ENCODE measurements at regions not wholly inside any gene's neighbourhood (a gene's known extent, or its start where the extent isn't known, plus 50 kb on each side); places are given as distances from the start of the nearest gene placed in this dataset.

- Histone ChIP-seq H3K4me3 (ENCODE audit: low read length) (no peak overlapping the region), H3K4me1 (ENCODE audit: control insufficient read depth, insufficient read depth, low read length) (peaks cover 7% of the 10 kb centered on the region), H3K27me3 (replicated peaks; ENCODE audit: control insufficient read depth, insufficient read depth, low read length) (peaks cover 30% of the 10 kb centered on the region), H3K9ac (ENCODE audit: low read length) (no peak overlapping the region), H3K9me3 (ENCODE audit: control insufficient read depth, low read length) (no peaks in the 10 kb centered on the region), H3K36me3 (ENCODE audit: control insufficient read depth, insufficient read depth, low read length, severe bottlenecking) (no peaks in the 10 kb centered on the region)
- no peak for DNase-seq (ENCODE audit: low read depth)
These were observed 193.1 kb downstream of the IGLL1 start for GRCh38 chr22:23386822-23387580.

GRCh38 chr22:23385678-23386631, 194.1 kb downstream of the IGLL1 start:
- Histone ChIP-seq H3K9me3 (ENCODE audit: control insufficient read depth, low read length) (no peaks in the 10 kb centered on the region), H3K9ac (ENCODE audit: low read length) (no peak overlapping the region), H3K4me3 (ENCODE audit: low read length) (no peak overlapping the region), H3K27me3 (replicated peaks; ENCODE audit: control insufficient read depth, insufficient read depth, low read length) (peaks cover 35% of the 10 kb centered on the region), H3K4me1 (ENCODE audit: control insufficient read depth, insufficient read depth, low read length) (peaks cover 7% of the 10 kb centered on the region), H3K36me3 (ENCODE audit: control insufficient read depth, insufficient read depth, low read length, severe bottlenecking) (no peaks in the 10 kb centered on the region)
- DNase-seq (ENCODE audit: low read depth) = peak; percentile 82

- peaks cover 39% of the 10 kb centered on the region for H3K27me3 ChIP-seq (replicated peaks; ENCODE audit: control insufficient read depth, insufficient read depth, low read length)
- no peaks in the 10 kb centered on the region for H3K9me3 ChIP-seq (ENCODE audit: control insufficient read depth, low read length)
- DNase-seq (ENCODE audit: low read depth) = no peak
- H3K36me3 ChIP-seq (ENCODE audit: control insufficient read depth, insufficient read depth, low read length, severe bottlenecking) = no peaks in the 10 kb centered on the region
- H3K4me1 ChIP-seq (ENCODE audit: control insufficient read depth, insufficient read depth, low read length) = peaks cover 7% of the 10 kb centered on the region
- H3K4me3 ChIP-seq (ENCODE audit: low read length) = no peak overlapping the region
- H3K9ac ChIP-seq (ENCODE audit: low read length) = no peak overlapping the region
These were observed 195.0 kb downstream of the IGLL1 start for GRCh38 chr22:23384923-23385677.

- Histone ChIP-seq H3K9me3 (ENCODE audit: control insufficient read depth, low read length) (no peaks in the 10 kb centered on the region), H3K27me3 (replicated peaks; ENCODE audit: control insufficient read depth, insufficient read depth, low read length) (peaks cover 36% of the 10 kb centered on the region), H3K4me1 (ENCODE audit: control insufficient read depth, insufficient read depth, low read length) (peaks cover 7% of the 10 kb centered on the region), H3K36me3 (ENCODE audit: control insufficient read depth, insufficient read depth, low read length, severe bottlenecking) (no peaks in the 10 kb centered on the region), H3K4me3 (ENCODE audit: low read length) (no peak overlapping the region), H3K9ac (ENCODE audit: low read length) (no peak overlapping the region)
- DNase-seq (ENCODE audit: low read depth) = no peak
These were observed 195.7 kb downstream of the IGLL1 start for GRCh38 chr22:23384431-23384830.

- no peak for DNase-seq (ENCODE audit: low read depth)
These were observed 196.4 kb downstream of the IGLL1 start for GRCh38 chr22:23383491-23384361.

GRCh38 chr22:23382428-23383218, 197.5 kb downstream of the IGLL1 start:
- DNase-seq (ENCODE audit: low read depth) = no peak
- Histone ChIP-seq H3K36me3 (ENCODE audit: control insufficient read depth, insufficient read depth, low read length, severe bottlenecking) (no peaks in the 10 kb centered on the region), H3K9me3 (ENCODE audit: control insufficient read depth, low read length) (no peaks in the 10 kb centered on the region), H3K4me3 (ENCODE audit: low read length) (no peak overlapping the region), H3K9ac (ENCODE audit: low read length) (no peak overlapping the region), H3K4me1 (ENCODE audit: control insufficient read depth, insufficient read depth, low read length) (peaks cover 7% of the 10 kb centered on the region), H3K27me3 (replicated peaks; ENCODE audit: control insufficient read depth, insufficient read depth, low read length) (peaks cover 45% of the 10 kb centered on the region)

More at GRCh38 chr22:23383491-23384361, 196.4 kb downstream of the IGLL1 start:
- H3K9me3 ChIP-seq (ENCODE audit: control insufficient read depth, low read length) = no peaks in the 10 kb centered on the region
- H3K36me3 ChIP-seq (ENCODE audit: control insufficient read depth, insufficient read depth, low read length, severe bottlenecking) = no peaks in the 10 kb centered on the region
- H3K9ac ChIP-seq (ENCODE audit: low read length) = no peak overlapping the region
- no peak overlapping the region for H3K4me3 ChIP-seq (ENCODE audit: low read length)
- peaks cover 36% of the 10 kb centered on the region for H3K27me3 ChIP-seq (replicated peaks; ENCODE audit: control insufficient read depth, insufficient read depth, low read length)
- H3K4me1 ChIP-seq (ENCODE audit: control insufficient read depth, insufficient read depth, low read length) = peaks cover 7% of the 10 kb centered on the region

GRCh38 chr22:23381661-23382427, 198.2 kb downstream of the IGLL1 start:
- DNase-seq (ENCODE audit: low read depth) = no peak
- H3K4me3 ChIP-seq (ENCODE audit: low read length) = no peak overlapping the region
- no peak overlapping the region for H3K9ac ChIP-seq (ENCODE audit: low read length)
- no peaks in the 10 kb centered on the region for H3K36me3 ChIP-seq (ENCODE audit: control insufficient read depth, insufficient read depth, low read length, severe bottlenecking)
- peaks cover 46% of the 10 kb centered on the region for H3K27me3 ChIP-seq (replicated peaks; ENCODE audit: control insufficient read depth, insufficient read depth, low read length)
- peaks cover 7% of the 10 kb centered on the region for H3K4me1 ChIP-seq (ENCODE audit: control insufficient read depth, insufficient read depth, low read length)
- no peaks in the 10 kb centered on the region for H3K9me3 ChIP-seq (ENCODE audit: control insufficient read depth, low read length)

GRCh38 chr22:23380911-23381310, 199.2 kb downstream of the IGLL1 start:
- Histone ChIP-seq H3K9me3 (ENCODE audit: control insufficient read depth, low read length) (no peaks in the 10 kb centered on the region), H3K4me3 (ENCODE audit: low read length) (no peak overlapping the region), H3K36me3 (ENCODE audit: control insufficient read depth, insufficient read depth, low read length, severe bottlenecking) (no peaks in the 10 kb centered on the region), H3K9ac (ENCODE audit: low read length) (no peak overlapping the region), H3K27me3 (replicated peaks; ENCODE audit: control insufficient read depth, insufficient read depth, low read length) (peaks cover 45% of the 10 kb centered on the region), H3K4me1 (ENCODE audit: control insufficient read depth, insufficient read depth, low read length) (peaks cover 7% of the 10 kb centered on the region)
- no peak for DNase-seq (ENCODE audit: low read depth)

- no peaks in the 10 kb centered on the region for H3K36me3 ChIP-seq (ENCODE audit: control insufficient read depth, insufficient read depth, low read length, severe bottlenecking)
- peaks cover 7% of the 10 kb centered on the region for H3K4me1 ChIP-seq (ENCODE audit: control insufficient read depth, insufficient read depth, low read length)
- peaks cover 50% of the 10 kb centered on the region for H3K27me3 ChIP-seq (replicated peaks; ENCODE audit: control insufficient read depth, insufficient read depth, low read length)
- DNase-seq (ENCODE audit: low read depth) = no peak
- no peak overlapping the region for H3K9ac ChIP-seq (ENCODE audit: low read length)
- H3K9me3 ChIP-seq (ENCODE audit: control insufficient read depth, low read length) = no peaks in the 10 kb centered on the region
- H3K4me3 ChIP-seq (ENCODE audit: low read length) = no peak overlapping the region
These were observed 199.9 kb downstream of the IGLL1 start for GRCh38 chr22:23380230-23380573.

Measured in adipocyte (in vitro differentiated cells).